Endothelial cell of umbilical vein (primary cell): ENCODE measurements at regions not wholly inside any gene's neighbourhood (a gene's known extent, or its start where the extent isn't known, plus 50 kb on each side); places are given as distances from the start of the nearest gene placed in this dataset.

Experiments used
- BruUV-seq: library from RNA; stranded (reverse); fragments of 400-500 nt; replicated peaks from 2 replicates; lab custom pipeline; 2021; lab: Mats Ljungman, UMichigan
- CTCF ChIA-PET: fragments of 300-600, 350-600 bp; sonication (Branson Sonifier 250); formaldehyde crosslinking; loops from one replicate; lab custom pipeline; 2021; ENCODE audit warnings: antibody characterized with exemption, inconsistent platforms; lab: Charles Lee
- POLR2A ChIA-PET: fragments of 300-600, 350-600 bp; sonication (Branson Sonifier 250); formaldehyde crosslinking; loops from one replicate; lab custom pipeline; 2021; ENCODE audit warnings: antibody characterized with exemption, inconsistent platforms; lab: Charles Lee
- DNase-seq: peaks from one replicate; pipeline ENCODE4 v3.0.0-alpha.2; 2011; ENCODE audit warnings: low read depth, low spot score
- FAIRE-seq: peaks from 2 replicates; lab custom pipeline; 2011; peaks lifted over from hg19 to GRCh38; lab: Jason Lieb, UNC
- H2AFZ ChIP-seq: 2 replicates; pipeline ENCODE4 v1.6.0; 2012; ENCODE audit warnings: low read depth, low read length, control low read depth, inconsistent platforms
- H3K27ac ChIP-seq: 2 replicates; pipeline ENCODE4 v1.5.1; 2011; ENCODE audit warnings: low read depth, mild to moderate bottlenecking, control low read depth, low read length, moderate library complexity; ENCODE audit not compliant: insufficient read depth
- H3K27me3 ChIP-seq, 2 experiments: 2 replicates each; pipeline versions ENCODE4 v1.6.0 to v1.6.1; 2011; ENCODE audit warnings: low read length in 2 of 2, mixed read lengths in 1 of 2; ENCODE audit not compliant: control insufficient read depth in 2 of 2, insufficient read depth in 2 of 2
- H3K36me3 ChIP-seq, 2 experiments: 2 replicates in 1 of 2; 3 replicates in 1 of 2; pipeline ENCODE4 v1.5.1; 2011; ENCODE audit warnings: low read length in 2 of 2, mild to moderate bottlenecking in 1 of 2, moderate library complexity in 1 of 2; ENCODE audit not compliant: control insufficient read depth in 2 of 2, insufficient read depth in 2 of 2; ENCODE audit errors: extremely low read depth in 1 of 2
- H3K4me1 ChIP-seq: 3 replicates; pipeline ENCODE4 v1.5.1; 2011; ENCODE audit warnings: mild to moderate bottlenecking, low read length; ENCODE audit not compliant: control insufficient read depth, insufficient read depth; ENCODE audit errors: extremely low read depth
- H3K4me2 ChIP-seq: 2 replicates; pipeline ENCODE4 v1.6.1; 2011; ENCODE audit warnings: low read length, control low read depth, mixed read lengths; ENCODE audit not compliant: insufficient read depth
- H3K4me3 ChIP-seq, 3 experiments: fragments of 200-600 bp in 1 of 3; sonication (generic), shearing (Covaris generic) in 1 of 3; replicated peaks in 1 of 3; 2 replicates each; pipeline ENCODE4 v1.5.1; 2011 to 2016; ENCODE audit warnings: control low read depth in 3 of 3, low read length in 3 of 3, mild to moderate bottlenecking in 2 of 3, inconsistent platforms in 1 of 3, low read depth in 1 of 3, moderate library complexity in 1 of 3; ENCODE audit not compliant: insufficient read depth in 1 of 3
- H3K79me2 ChIP-seq: 2 replicates; pipeline ENCODE4 v1.6.0; 2012; ENCODE audit warnings: low read length, inconsistent platforms; ENCODE audit not compliant: control insufficient read depth, insufficient read depth
- H3K9ac ChIP-seq: replicated peaks from 2 replicates; pipeline ENCODE3; 2011; ENCODE audit warnings: low read length, control low read depth; ENCODE audit not compliant: insufficient read depth; ENCODE audit errors: extremely low read depth
- H3K9me1 ChIP-seq: replicated peaks from 3 replicates; pipeline ENCODE4 v1.6.0; 2011; ENCODE audit warnings: mild to moderate bottlenecking, low read length; ENCODE audit not compliant: control insufficient read depth, insufficient read depth; ENCODE audit errors: extremely low read depth
- H3K9me3 ChIP-seq: replicated peaks from 2 replicates; pipeline ENCODE4 v1.5.1; 2012; ENCODE audit warnings: low read length, inconsistent platforms; ENCODE audit not compliant: control insufficient read depth, insufficient read depth
- H4K20me1 ChIP-seq: replicated peaks from 2 replicates; pipeline ENCODE3; 2011; ENCODE audit warnings: mild to moderate bottlenecking, low read length; ENCODE audit not compliant: control insufficient read depth, insufficient read depth; ENCODE audit errors: extremely low read depth
- EZH2 ChIP-seq: IDR thresholded peaks from 2 replicates; pipeline ENCODE4 v1.6.1; 2012; ENCODE audit warnings: borderline replicate concordance, low read depth, mild to moderate bottlenecking, moderate library complexity, low read length, inconsistent platforms; ENCODE audit not compliant: severe bottlenecking
- FOS ChIP-seq: IDR thresholded peaks from 2 replicates; pipeline ENCODE4 v1.6.1; 2011; ENCODE audit warnings: mild to moderate bottlenecking, low read length, moderate library complexity, borderline replicate concordance; ENCODE audit not compliant: insufficient read depth
- GATA2 ChIP-seq: IDR thresholded peaks from 2 replicates; pipeline ENCODE4 v1.7.0; 2011; ENCODE audit warnings: low read depth, mild to moderate bottlenecking, moderate library complexity, mixed read lengths, low read length; ENCODE audit not compliant: insufficient read length, insufficient read depth
- JUN ChIP-seq: IDR thresholded peaks from 2 replicates; pipeline ENCODE4 v1.6.1; 2011; ENCODE audit warnings: borderline replicate concordance, low read depth; ENCODE audit not compliant: insufficient read length, insufficient read depth
- MYC ChIP-seq: IDR thresholded peaks from one replicate; pipeline ENCODE4 v1.6.1; 2011; ENCODE audit warnings: mild to moderate bottlenecking, low read depth, low read length
- POLR2A ChIP-seq: IDR thresholded peaks from 2 replicates; pipeline ENCODE4 v1.6.1; 2012; ENCODE audit warnings: low read depth, mild to moderate bottlenecking, control low read depth, low read length
- POLR2AphosphoS5 ChIP-seq: IDR thresholded peaks from 2 replicates; pipeline ENCODE4 v1.6.1; 2012; ENCODE audit warnings: low read depth, mild to moderate bottlenecking, control low read depth, low read length, moderate library complexity; ENCODE audit not compliant: insufficient read depth
- dilution Hi-C: fragments of 300-500 bp; cut with MboI; formaldehyde crosslinking; loops from one replicate; pipeline ENCODE4 v1.15.0; 2019; ENCODE audit warnings: low sequenced_read_pairs; ENCODE audit not compliant: extremely low pct_ligation_motif_present
- intact Hi-C: fragments of 100-400 bp; cut with micrococcal nuclease; formaldehyde crosslinking; loops from one replicate; pipeline ENCODE4 v1.10.0; 2022
- TF ChIP-seq, protein P1 (sequence below), 2 donors: IDR thresholded peaks; 1 replicate in 1 of 2; 2 replicates in 1 of 2; pipeline ENCODE4 v1.5.1; 2011; ENCODE audit warnings: low read length in 2 of 2, mild to moderate bottlenecking in 2 of 2, moderate library complexity in 2 of 2, control low read depth in 1 of 2, inconsistent platforms in 1 of 2, low read depth in 1 of 2; ENCODE audit not compliant: insufficient read depth in 1 of 2; ENCODE audit errors: extremely low read depth in 1 of 2
- TF ChIP-seq, protein P2 (sequence below): IDR thresholded peaks from 2 replicates; pipeline ENCODE4 v1.6.1; 2011; ENCODE audit not compliant: insufficient read depth, insufficient read length

DNA sequence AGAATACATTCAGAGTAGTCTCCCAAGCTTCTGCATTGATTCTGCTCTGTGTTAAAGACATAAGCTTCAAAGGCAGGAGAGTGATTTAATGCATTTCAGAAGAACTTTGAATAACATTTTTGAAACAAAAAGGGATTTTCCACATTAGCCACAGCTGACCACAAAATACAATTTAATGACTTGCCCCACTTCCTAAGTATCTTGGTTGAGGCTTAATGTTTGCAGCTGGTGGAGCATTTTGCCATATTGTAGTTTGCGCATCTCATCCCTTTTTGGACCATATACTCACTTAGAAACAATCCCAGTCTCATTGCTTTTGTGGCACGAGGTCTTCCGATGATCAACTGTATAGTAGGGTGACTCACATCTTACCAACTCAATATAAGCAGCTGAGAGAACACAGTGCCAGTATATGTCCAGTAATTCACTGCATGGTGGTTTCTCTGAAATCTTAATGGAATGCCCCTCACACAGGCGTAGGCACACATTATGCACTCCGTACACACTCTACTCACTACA, 455.8 kb upstream of the PTGER4 start:
- Histone ChIP-seq H3K9me1 (no peaks in the 10 kb centered on the region), H3K9me3 (no peaks in the 10 kb centered on the region), H2AFZ (no peak overlapping the region), H4K20me1 (no peaks in the 10 kb centered on the region), H3K27ac (peak overlapping the region; percentile 38), H3K4me3 (no peak overlapping the region), H3K9ac (no peak overlapping the region), H3K4me1 (peaks cover 11% of the 10 kb centered on the region), H3K4me2 (peak overlapping the region; percentile 40), H3K27me3 (no peaks in the 10 kb centered on the region), H3K36me3 (no peaks in the 10 kb centered on the region), H3K79me2 (no peaks in the 10 kb centered on the region)
- no TSS peak for BruUV-seq
- CTCF ChIA-PET, result interaction anchor here (1.2 to 1.7 kb wide), 3 partner anchors 11 to 240 kb away, joined by 3 to 6 read pairs (median 3); no protein-coding TSS in a partner anchor
- dilution Hi-C loops, result no loop called here
- DNase-seq (peak; percentile 65), FAIRE-seq (peak; percentile 84)
- intact Hi-C loops, result loop anchor here (1.0 to 5.0 kb wide), 2 partner anchors 20 to 453 kb away; partner anchors contain the start of gene PTGER4
- TF ChIP-seq POLR2A (no peak), GATA2 (no peak), POLR2AphosphoS5 (peak; percentile 55), FOS (peak; percentile 50), JUN (peak; percentile 61), EZH2 (no peak), MYC (no peak)
- TF ChIP-seq, protein P1, sequence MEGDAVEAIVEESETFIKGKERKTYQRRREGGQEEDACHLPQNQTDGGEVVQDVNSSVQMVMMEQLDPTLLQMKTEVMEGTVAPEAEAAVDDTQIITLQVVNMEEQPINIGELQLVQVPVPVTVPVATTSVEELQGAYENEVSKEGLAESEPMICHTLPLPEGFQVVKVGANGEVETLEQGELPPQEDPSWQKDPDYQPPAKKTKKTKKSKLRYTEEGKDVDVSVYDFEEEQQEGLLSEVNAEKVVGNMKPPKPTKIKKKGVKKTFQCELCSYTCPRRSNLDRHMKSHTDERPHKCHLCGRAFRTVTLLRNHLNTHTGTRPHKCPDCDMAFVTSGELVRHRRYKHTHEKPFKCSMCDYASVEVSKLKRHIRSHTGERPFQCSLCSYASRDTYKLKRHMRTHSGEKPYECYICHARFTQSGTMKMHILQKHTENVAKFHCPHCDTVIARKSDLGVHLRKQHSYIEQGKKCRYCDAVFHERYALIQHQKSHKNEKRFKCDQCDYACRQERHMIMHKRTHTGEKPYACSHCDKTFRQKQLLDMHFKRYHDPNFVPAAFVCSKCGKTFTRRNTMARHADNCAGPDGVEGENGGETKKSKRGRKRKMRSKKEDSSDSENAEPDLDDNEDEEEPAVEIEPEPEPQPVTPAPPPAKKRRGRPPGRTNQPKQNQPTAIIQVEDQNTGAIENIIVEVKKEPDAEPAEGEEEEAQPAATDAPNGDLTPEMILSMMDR (IDR thresholded peaks at IDR 0.05; ENCODE audit: extremely low read depth in 1 of 2, insufficient read depth in 1 of 2, low read depth in 1 of 2, low read length in 2 of 2), result no peak
- TF ChIP-seq, protein P2, sequence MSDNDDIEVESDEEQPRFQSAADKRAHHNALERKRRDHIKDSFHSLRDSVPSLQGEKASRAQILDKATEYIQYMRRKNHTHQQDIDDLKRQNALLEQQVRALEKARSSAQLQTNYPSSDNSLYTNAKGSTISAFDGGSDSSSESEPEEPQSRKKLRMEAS, result no peak
- POLR2A ChIA-PET, result interaction anchor here (0.9 kb wide), 1 partner anchor 455 kb away, joined by 6 read pairs; no protein-coding TSS in a partner anchor
